HUES48 (cell line): ENCODE measurements at regions not wholly inside any gene's neighbourhood (a gene's known extent, or its start where the extent isn't known, plus 50 kb on each side); places are given as distances from the start of the nearest gene placed in this dataset.

Experiments
- H3K27ac ChIP-seq: one replicate; pipeline ENCODE4 v1.7.0; 2013; ENCODE audit warnings: low read depth, low read length, inconsistent platforms
- H3K27me3 ChIP-seq: 2 replicates; pipeline ENCODE4 v1.6.1; 2013; ENCODE audit warnings: mild to moderate bottlenecking, low read length; ENCODE audit not compliant: control insufficient read depth, insufficient read depth
- H3K36me3 ChIP-seq: 2 replicates; pipeline ENCODE4 v1.6.1; 2013; ENCODE audit warnings: low read length; ENCODE audit not compliant: control insufficient read depth, insufficient read depth
- H3K4me1 ChIP-seq: 2 replicates; pipeline ENCODE4 v1.6.1; 2013; ENCODE audit warnings: mild to moderate bottlenecking, low read length; ENCODE audit not compliant: control insufficient read depth, insufficient read depth
- H3K4me3 ChIP-seq: 2 replicates; pipeline ENCODE4 v1.5.1; 2013; ENCODE audit warnings: mild to moderate bottlenecking, low read depth, low read length
- H3K9ac ChIP-seq: 2 replicates; pipeline ENCODE4 v1.6.1; 2013; ENCODE audit warnings: mild to moderate bottlenecking, low read depth, low read length, moderate library complexity
- H3K9me3 ChIP-seq: 2 replicates; pipeline ENCODE4 v1.6.1; 2013; ENCODE audit warnings: low read length; ENCODE audit not compliant: control insufficient read depth, insufficient read depth

DNA sequence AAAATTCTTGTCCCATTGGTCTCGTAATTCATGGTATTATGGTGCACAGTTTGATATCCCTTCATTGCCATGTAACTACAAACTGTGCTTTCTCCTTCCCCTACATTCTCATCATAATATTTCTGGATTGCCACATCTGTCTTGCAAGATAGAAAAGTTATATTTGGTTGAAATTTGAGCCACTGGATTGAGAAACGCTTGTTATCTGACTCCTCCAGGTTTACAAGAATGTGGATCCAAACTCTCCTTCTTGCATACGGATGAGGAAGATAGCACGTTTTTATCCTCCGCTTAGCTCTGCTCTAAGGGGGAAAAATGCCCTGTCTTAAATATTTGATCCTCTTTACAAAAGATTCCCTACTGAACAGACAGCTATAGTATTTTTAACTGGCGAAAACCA lies 438.2 kb downstream of the TSN start:
- H3K9me3 ChIP-seq = no peaks in the 10 kb centered on the region
- H3K27ac ChIP-seq = no peak overlapping the region
- H3K4me3 ChIP-seq = no peak overlapping the region
- H3K27me3 ChIP-seq = no peaks in the 10 kb centered on the region
- no peak overlapping the region for H3K9ac ChIP-seq
- peaks cover 8% of the 10 kb centered on the region; the same call in 1 of the 2 replicates for H3K4me1 ChIP-seq
- H3K36me3 ChIP-seq = no peaks in the 10 kb centered on the region

DNA sequence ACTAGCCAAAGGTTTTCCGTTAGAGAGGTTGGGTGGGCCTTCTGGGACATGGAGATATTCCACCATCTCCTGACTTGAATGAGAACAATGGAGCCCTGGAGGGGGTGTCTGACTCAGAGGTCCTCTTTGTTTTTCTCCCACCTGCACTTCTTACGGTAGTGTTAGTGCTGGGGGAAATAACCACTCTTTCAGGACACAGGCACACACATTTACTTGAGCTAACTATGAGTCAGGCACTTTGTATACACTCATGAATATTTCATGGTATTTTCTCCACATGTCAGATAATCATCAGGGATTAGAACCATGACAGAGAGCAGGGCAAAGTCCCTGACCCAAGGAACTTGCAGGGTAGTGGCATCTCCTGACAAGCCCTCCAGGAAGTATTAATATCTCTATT lies 439.1 kb downstream of the TSN start:
- Histone ChIP-seq H3K36me3 (no peaks in the 10 kb centered on the region), H3K4me3 (no peak overlapping the region), H3K9me3 (no peaks in the 10 kb centered on the region), H3K4me1 (peaks cover 8% of the 10 kb centered on the region; the same call in 1 of the 2 replicates), H3K9ac (no peak overlapping the region), H3K27ac (peak overlapping the region; percentile 63), H3K27me3 (no peaks in the 10 kb centered on the region)

DNA sequence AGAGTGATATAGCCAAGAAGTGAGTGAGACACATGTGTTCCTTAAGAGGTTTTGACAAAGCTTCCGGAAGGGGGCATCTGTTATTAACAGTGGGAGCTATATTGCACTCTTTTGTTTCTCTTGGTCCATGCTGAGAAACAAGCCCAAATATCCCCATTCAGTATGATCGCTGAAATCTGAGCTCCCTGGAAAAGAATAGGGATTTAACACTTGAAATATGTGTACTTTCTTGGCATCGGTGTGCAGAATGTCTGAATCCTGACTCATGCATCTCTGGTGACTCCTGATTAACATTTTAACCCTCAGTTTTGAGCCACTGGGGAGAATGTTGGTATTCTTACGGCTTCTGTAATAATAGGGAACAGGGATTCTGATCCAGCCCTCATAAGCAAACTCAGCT lies 448.1 kb downstream of the TSN start:
- Histone ChIP-seq H3K36me3 (no peaks in the 10 kb centered on the region), H3K27me3 (no peaks in the 10 kb centered on the region; the same call in 1 of the 2 replicates), H3K27ac (no peak overlapping the region), H3K9ac (no peak overlapping the region), H3K9me3 (no peaks in the 10 kb centered on the region), H3K4me1 (no peaks in the 10 kb centered on the region; the same call in 1 of the 2 replicates), H3K4me3 (no peak overlapping the region)

DNA sequence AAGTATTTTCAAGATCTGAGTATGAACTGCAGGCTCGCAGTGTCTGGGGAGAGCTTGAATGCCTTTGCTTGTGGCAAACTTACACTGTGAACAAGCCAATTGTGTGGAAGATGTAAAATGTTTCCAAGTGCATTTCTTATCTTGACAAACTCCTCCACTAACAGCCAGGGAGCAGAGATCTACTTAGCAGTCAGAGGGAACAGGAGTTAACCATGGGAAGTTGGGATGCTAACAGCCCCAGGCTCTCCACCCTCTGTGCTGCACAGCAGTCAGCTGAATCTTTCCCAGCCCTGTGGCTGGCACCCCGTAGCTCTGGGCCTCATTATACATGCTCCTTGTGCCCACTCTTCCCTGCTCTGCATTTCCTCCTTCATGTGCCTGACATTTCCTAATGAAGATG lies 450.2 kb downstream of the TSN start:
- H3K9ac ChIP-seq = no peak overlapping the region
- H3K27ac ChIP-seq = no peak overlapping the region
- H3K36me3 ChIP-seq = no peaks in the 10 kb centered on the region
- H3K4me1 ChIP-seq = no peaks in the 10 kb centered on the region; the same call in 1 of the 2 replicates
- no peaks in the 10 kb centered on the region for H3K9me3 ChIP-seq
- H3K4me3 ChIP-seq = no peak overlapping the region
- H3K27me3 ChIP-seq = no peaks in the 10 kb centered on the region; the same call in 1 of the 2 replicates

DNA sequence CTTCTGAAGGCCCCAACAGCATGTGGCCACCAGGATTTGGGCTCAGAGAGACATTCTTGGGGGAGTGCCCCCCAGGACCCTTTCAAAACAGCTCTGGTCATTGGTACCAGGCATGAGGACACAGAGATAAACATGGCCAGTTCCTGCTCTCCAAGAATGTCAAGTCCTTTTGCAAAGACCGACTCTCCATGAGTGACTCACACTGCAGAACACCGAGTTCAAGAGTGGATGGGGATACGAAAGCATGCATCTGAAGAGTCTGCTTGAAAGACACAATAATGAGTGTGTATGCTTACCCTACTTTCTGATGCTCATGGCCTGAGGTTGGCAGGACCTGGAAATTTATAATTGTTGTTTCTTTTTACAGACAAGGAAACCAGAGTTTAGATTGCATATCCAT lies 450.6 kb downstream of the TSN start:
- Histone ChIP-seq H3K9me3 (no peaks in the 10 kb centered on the region), H3K27me3 (no peaks in the 10 kb centered on the region; the same call in 1 of the 2 replicates), H3K9ac (no peak overlapping the region), H3K4me1 (no peaks in the 10 kb centered on the region; the same call in 1 of the 2 replicates), H3K4me3 (no peak overlapping the region), H3K27ac (no peak overlapping the region), H3K36me3 (no peaks in the 10 kb centered on the region)

DNA sequence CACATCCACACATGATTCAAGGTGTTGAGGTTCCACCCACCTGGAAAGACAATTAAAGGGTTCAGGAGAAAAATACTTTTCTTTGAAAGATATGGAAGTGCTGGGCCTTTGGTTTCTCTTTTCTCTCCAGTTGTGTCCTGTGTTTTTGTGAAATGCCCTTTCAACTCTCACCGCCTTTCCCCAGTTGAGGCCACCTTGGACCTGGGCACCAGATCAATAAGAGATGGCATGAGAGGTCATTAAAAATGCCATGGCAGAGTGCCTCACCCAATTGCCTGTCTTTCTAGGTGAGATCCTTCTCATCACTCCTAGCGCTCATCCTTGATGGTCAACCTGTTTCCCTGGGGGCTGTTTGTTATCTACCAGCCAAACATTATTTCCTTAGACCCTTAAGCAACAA lies 453.9 kb downstream of the TSN start:
- Histone ChIP-seq H3K9ac (no peak overlapping the region), H3K36me3 (no peaks in the 10 kb centered on the region), H3K4me3 (no peak overlapping the region), H3K27ac (no peak overlapping the region), H3K9me3 (no peaks in the 10 kb centered on the region), H3K4me1 (no peaks in the 10 kb centered on the region; the same call in 1 of the 2 replicates), H3K27me3 (no peaks in the 10 kb centered on the region; the same call in 1 of the 2 replicates)

DNA sequence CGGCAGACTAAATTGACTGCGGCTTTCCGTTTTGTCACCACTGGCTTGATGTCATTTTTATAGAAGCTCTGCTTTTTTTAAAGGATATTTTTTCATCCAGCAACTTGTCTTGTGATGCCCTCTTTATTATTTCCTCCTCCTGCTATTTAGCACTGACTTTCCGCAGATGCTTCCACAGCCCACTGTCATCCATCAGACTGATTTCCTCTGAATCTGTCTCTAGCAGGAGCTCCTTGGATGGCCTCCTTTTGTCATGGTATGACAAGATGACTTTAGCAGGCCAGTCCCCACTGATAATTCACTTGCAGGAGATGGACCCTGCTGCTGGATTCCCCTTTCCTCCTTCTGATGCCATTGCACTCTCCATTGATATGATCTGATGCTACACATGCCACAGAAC lies 454.6 kb downstream of the TSN start:
- Histone ChIP-seq H3K27me3 (no peaks in the 10 kb centered on the region; the same call in 1 of the 2 replicates), H3K4me3 (no peak overlapping the region), H3K4me1 (no peaks in the 10 kb centered on the region; the same call in 1 of the 2 replicates), H3K9me3 (no peaks in the 10 kb centered on the region), H3K36me3 (no peaks in the 10 kb centered on the region), H3K27ac (no peak overlapping the region), H3K9ac (no peak overlapping the region)

DNA sequence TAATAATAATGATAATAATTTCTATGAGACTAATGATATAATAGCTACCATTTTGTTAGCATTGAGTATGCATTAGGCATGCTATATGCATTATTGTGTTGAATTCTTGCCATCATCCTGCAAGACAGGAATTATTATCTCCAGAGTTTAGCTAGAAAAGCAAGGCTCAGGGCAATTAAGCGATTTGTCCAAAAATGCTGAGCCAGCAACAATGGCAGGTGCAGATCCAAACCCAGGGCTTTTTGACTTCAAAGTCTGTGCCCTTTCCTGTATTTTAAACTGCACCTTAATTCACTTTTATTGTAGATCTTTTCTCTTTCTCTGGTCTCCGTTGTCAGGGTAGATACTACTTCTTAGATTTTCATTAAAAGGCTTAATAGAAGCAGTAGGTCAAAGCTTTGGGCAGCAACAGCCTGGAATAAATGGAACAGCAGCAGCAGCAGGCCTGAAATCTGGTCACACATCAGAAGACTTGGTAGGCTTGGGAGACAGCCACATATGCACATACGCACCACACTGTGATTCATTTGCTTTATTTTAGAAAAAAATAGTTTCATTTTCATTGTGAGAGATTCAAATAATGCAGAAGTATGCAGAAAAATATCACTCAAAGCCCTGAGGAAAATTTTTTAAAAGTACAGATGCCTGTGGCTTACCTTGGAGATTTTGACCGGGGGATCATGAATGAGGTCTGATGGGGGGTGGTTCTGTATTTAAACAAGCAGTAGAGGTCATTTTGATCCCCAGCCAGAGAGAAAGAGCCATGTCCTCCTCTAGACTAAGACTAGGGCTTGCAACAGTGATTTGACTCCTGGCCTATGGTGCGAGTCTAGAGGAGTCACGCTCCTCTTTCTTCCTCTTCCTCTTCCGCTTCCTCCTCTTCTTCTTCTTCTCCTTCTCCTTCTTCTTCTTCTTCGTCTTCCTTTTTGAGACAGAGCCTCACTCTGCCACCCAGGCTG lies 455.7 kb downstream of the TSN start:
- Histone ChIP-seq H3K27ac (no peak overlapping the region), H3K9me3 (no peaks in the 10 kb centered on the region), H3K9ac (no peak overlapping the region), H3K4me1 (no peaks in the 10 kb centered on the region), H3K4me3 (no peak overlapping the region), H3K36me3 (no peaks in the 10 kb centered on the region), H3K27me3 (no peaks in the 10 kb centered on the region)

DNA sequence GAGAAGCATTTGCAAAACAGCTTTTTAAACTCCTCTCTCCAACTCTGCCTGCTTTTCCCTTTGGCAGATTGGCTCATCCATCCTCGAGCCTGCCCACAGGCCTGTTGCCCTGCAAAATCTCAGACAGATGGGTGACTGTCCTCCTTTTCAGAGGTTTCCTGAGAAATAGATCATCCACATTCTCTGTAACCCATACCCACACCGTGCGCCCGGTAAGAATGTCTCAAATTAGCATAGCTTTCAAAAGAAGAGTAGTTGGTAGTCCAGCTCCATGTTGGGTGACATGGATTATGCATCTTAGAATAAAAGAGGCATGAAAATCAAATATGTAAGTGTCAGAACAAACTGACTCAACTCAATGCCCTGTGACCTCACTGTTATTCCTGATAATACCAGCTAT lies 457.9 kb downstream of the TSN start:
- Histone ChIP-seq H3K9ac (no peak overlapping the region), H3K27me3 (no peaks in the 10 kb centered on the region), H3K4me1 (no peaks in the 10 kb centered on the region), H3K27ac (no peak overlapping the region), H3K9me3 (no peaks in the 10 kb centered on the region), H3K4me3 (no peak overlapping the region), H3K36me3 (no peaks in the 10 kb centered on the region)

DNA sequence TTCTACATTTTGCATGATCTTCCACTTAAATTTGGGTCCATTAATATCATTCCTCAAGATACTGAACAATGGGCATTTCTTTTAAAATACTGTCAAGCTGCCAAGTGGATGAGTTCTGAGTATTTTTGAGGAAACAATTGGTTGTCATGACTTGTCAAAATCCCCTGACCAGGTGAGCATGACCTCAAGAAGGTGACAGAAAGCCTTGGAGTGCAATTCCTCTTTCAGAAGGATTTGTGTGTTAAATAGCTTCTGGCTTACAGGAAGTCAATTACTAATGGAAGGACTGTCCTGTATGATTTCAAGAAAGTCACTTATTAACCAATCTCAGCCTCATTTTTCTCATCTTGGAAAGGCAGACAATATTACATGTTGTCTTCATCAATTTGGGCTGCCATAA lies 460.6 kb downstream of the TSN start:
- Histone ChIP-seq H3K27me3 (no peaks in the 10 kb centered on the region), H3K4me3 (no peak overlapping the region), H3K9me3 (no peaks in the 10 kb centered on the region), H3K4me1 (no peaks in the 10 kb centered on the region), H3K36me3 (no peaks in the 10 kb centered on the region), H3K27ac (no peak overlapping the region), H3K9ac (no peak overlapping the region)

DNA sequence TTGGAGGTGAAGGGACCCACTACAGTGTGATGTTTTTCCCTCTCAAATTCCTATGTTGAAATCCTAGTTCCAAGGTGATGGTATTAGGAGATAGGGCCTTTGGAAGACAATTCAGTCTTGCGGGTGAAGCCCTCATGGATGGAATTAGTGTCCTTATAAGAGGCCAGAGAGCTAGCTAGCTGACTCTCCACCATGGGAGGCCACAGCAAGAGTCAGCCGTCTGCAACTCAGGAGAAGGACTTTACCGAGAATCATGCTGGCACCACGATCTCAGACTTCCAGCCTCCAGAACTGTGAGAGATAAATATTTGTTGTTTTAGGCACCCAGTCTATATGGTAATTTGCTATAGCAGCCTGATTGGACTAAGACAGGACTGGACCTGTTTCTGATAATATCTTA lies 461.4 kb downstream of the TSN start:
- no peak overlapping the region for H3K4me3 ChIP-seq
- H3K27ac ChIP-seq = no peak overlapping the region
- H3K36me3 ChIP-seq = no peaks in the 10 kb centered on the region
- H3K9me3 ChIP-seq = no peaks in the 10 kb centered on the region
- H3K9ac ChIP-seq = no peak overlapping the region
- H3K27me3 ChIP-seq = no peaks in the 10 kb centered on the region
- H3K4me1 ChIP-seq = no peaks in the 10 kb centered on the region
